GM19240 (cell line): ENCODE measurements at regions not wholly inside any gene's neighbourhood (a gene's known extent, or its start where the extent isn't known, plus 50 kb on each side); places are given as distances from the start of the nearest gene placed in this dataset.
"Not testable (repeated sequence)": the region's sequence is repeated elsewhere in the genome, so short reads cannot be mapped to it uniquely, and the experiment has no call there.

ENCODE experiments used
- DNase-seq: peaks from one replicate; pipeline ENCODE4 v3.0.0; 2011; ENCODE audit warnings: low spot score; ENCODE audit not compliant: insufficient read length

- DNase-seq = no peak
These were observed 1235.3 kb downstream of the OLFM4 start for GRCh38 chr13:54263868-54264267.

- not testable (repeated sequence) for DNase-seq
These were observed 1238.6 kb downstream of the OLFM4 start for GRCh38 chr13:54267253-54267668.

- not testable (repeated sequence) for DNase-seq
These were observed 1239.5 kb downstream of the OLFM4 start for GRCh38 chr13:54268013-54268695.

GRCh38 chr13:54287062-54287764, 1258.6 kb downstream of the OLFM4 start:
- no peak for DNase-seq

- DNase-seq = no peak
These were observed 1272.5 kb downstream of the OLFM4 start for GRCh38 chr13:54301085-54301484.

GRCh38 chr13:54305377-54305776, 1276.8 kb downstream of the OLFM4 start:
- no peak for DNase-seq

GRCh38 chr13:54312885-54313284, 1284.3 kb downstream of the OLFM4 start:
- DNase-seq = no peak

GRCh38 chr13:54317722-54318121, 1289.1 kb downstream of the OLFM4 start:
- no peak for DNase-seq

- no peak for DNase-seq
These were observed 1308.9 kb downstream of the OLFM4 start for GRCh38 chr13:54337540-54337939.

- no peak for DNase-seq
These were observed 1318.9 kb downstream of the OLFM4 start for GRCh38 chr13:54347531-54347930.

- no peak for DNase-seq
These were observed 1327.6 kb downstream of the OLFM4 start for GRCh38 chr13:54356209-54356608.

GRCh38 chr13:54356849-54357248, 1328.2 kb downstream of the OLFM4 start:
- DNase-seq = no peak

- DNase-seq = no peak
These were observed 1328.8 kb downstream of the OLFM4 start for GRCh38 chr13:54357284-54357933.

GRCh38 chr13:54361460-54361859, 1332.8 kb downstream of the OLFM4 start:
- DNase-seq = no peak

GRCh38 chr13:54366728-54367127, 1338.1 kb downstream of the OLFM4 start:
- DNase-seq = no peak

- DNase-seq = no peak
These were observed 1339.1 kb downstream of the OLFM4 start for GRCh38 chr13:54367639-54368271.

- DNase-seq = no peak
These were observed 1339.8 kb downstream of the OLFM4 start for GRCh38 chr13:54368387-54368786.

GRCh38 chr13:54373211-54373610, 1344.6 kb downstream of the OLFM4 start:
- DNase-seq = no peak

GRCh38 chr13:54379461-54379860, 1350.8 kb downstream of the OLFM4 start:
- no peak for DNase-seq

- no peak for DNase-seq
These were observed 1355.0 kb downstream of the OLFM4 start for GRCh38 chr13:54383604-54384003.

GRCh38 chr13:54387625-54388024, 1359.0 kb downstream of the OLFM4 start:
- no peak for DNase-seq

- DNase-seq = no peak
These were observed 1362.2 kb downstream of the OLFM4 start for GRCh38 chr13:54390841-54391240.
